ENCODE measurements at regions not wholly inside any gene's neighbourhood (a gene's known extent, or its start where the extent isn't known, plus 50 kb on each side); places are given as distances from the start of the nearest gene placed in this dataset.

GRCh38 chr6:98156580-98156979, 677.8 kb upstream of the POU3F2 start:
- TF ChIP-seq CTCF (IDR thresholded peaks at IDR 0.05) = no peak
- TF ChIP-seq EZH2 (IDR thresholded peaks at IDR 0.05; ENCODE audit: borderline replicate concordance, insufficient read depth, low read depth, low read length, poor library complexity, severe bottlenecking) = no peak

Measured in B cell (primary cell).